Sigmoid colon (tissue), 6 donors: ENCODE measurements at regions not wholly inside any gene's neighbourhood (a gene's known extent, or its start where the extent isn't known, plus 50 kb on each side); places are given as distances from the start of the nearest gene placed in this dataset.

ENCODE experiments used
- DNase-seq: peaks from one replicate; pipeline ENCODE4 v3.0.0-alpha.2; 2019
- H3K27ac ChIP-seq, 4 donors: fragments of 200-600 bp; sonication (generic); one replicate each; pipeline ENCODE4 v1.5.1; 2016 to 2019; ENCODE audit warnings: mild to moderate bottlenecking in 1 of 4
- H3K27me3 ChIP-seq, 3 donors: fragments of 200-600 bp; sonication (generic); one replicate each; pipeline ENCODE4 v1.5.1; 2019; ENCODE audit warnings: mild to moderate bottlenecking in 1 of 3
- H3K36me3 ChIP-seq, 4 donors: fragments of 200-600 bp; sonication (generic); one replicate each; pipeline ENCODE4 v1.5.1; 2016 to 2019
- H3K4me1 ChIP-seq, 4 donors: fragments of 200-600 bp; sonication (generic); one replicate each; pipeline ENCODE4 v1.5.1; 2017 to 2019
- H3K4me3 ChIP-seq, 4 donors: fragments of 200-600 bp; sonication (generic); one replicate each; pipeline ENCODE4 v1.5.1; 2017 to 2019; ENCODE audit warnings: mild to moderate bottlenecking in 2 of 4, moderate library complexity in 1 of 4
- H3K9me3 ChIP-seq, 4 donors: fragments of 200-600 bp in 3 of 4; sonication (generic) in 3 of 4; one replicate each; pipeline versions ENCODE4 v1.5.1 to v1.6.1; 2013 to 2019
- CTCF ChIP-seq, 4 experiments: fragments of 450-650 bp in 3 of 4; fragments of 200-600 bp in 1 of 4; IDR thresholded peaks; one replicate each; pipeline ENCODE4 v1.5.1; 2016 to 2019; ENCODE audit warnings: antibody characterized with exemption in 4 of 4, mild to moderate bottlenecking in 3 of 4, moderate library complexity in 2 of 4
- EP300 ChIP-seq, 4 donors: sonication (generic); formaldehyde crosslinking; IDR thresholded peaks; one replicate each; pipeline ENCODE4 v1.6.1; 2017; ENCODE audit warnings: antibody characterized with exemption in 4 of 4
- POLR2A ChIP-seq, 2 donors: fragments of 450-650 bp; IDR thresholded peaks; one replicate each; pipeline ENCODE4 v1.6.1; 2016; ENCODE audit warnings: antibody characterized with exemption in 2 of 2, mild to moderate bottlenecking in 2 of 2, moderate library complexity in 2 of 2
- POLR2AphosphoS5 ChIP-seq, 4 donors: sonication (generic); formaldehyde crosslinking; IDR thresholded peaks; one replicate each; pipeline ENCODE4 v1.6.1; 2017; ENCODE audit warnings: antibody characterized with exemption in 4 of 4
- WGBS, 2 donors: extraction: QIAGEN DNeasy Blood & Tissue Kit; methylation state at CpG; one replicate each; pipeline ENCODE4 v1.1.7; 2013; 5-methylcytosine and 5-hydroxymethylcytosine counted together
- intact Hi-C: fragments of 100-400 bp; cut with DNase I; formaldehyde crosslinking; loops from one replicate; pipeline ENCODE4 v1.15.1; 2023
- donor health status: healthy with polysubstance abuse.
- donor health status: healthy.

GRCh38 chr18:66724664-66725356 is 120.9 kb upstream of the CDH19 start:
- no peaks in the 10 kb centered on the region for H3K27me3 ChIP-seq
- TF ChIP-seq POLR2A (IDR thresholded peaks at IDR 0.05) (no peak), POLR2AphosphoS5 (IDR thresholded peaks at IDR 0.05) (peak; percentile 24 to 47 (median 26)), CTCF (IDR thresholded peaks at IDR 0.05) (no peak), EP300 (IDR thresholded peaks at IDR 0.05) (peak in 1 of 4 donors; percentile 15)
- no peak for DNase-seq
- no peaks in the 10 kb centered on the region for H3K9me3 ChIP-seq
- intact Hi-C loops, result no loop called here
- no peak overlapping the region for H3K4me3 ChIP-seq
- H3K36me3 ChIP-seq, result no peaks in the 10 kb centered on the region
- H3K27ac ChIP-seq, result peak overlapping the region; percentile 12 to 47 (median 36)
- H3K4me1 ChIP-seq, result no peaks in the 10 kb centered on the region
- WGBS, 2 donors, result 15 to 53% methylated on average over 5 of the region's 5 CpGs

DNA sequence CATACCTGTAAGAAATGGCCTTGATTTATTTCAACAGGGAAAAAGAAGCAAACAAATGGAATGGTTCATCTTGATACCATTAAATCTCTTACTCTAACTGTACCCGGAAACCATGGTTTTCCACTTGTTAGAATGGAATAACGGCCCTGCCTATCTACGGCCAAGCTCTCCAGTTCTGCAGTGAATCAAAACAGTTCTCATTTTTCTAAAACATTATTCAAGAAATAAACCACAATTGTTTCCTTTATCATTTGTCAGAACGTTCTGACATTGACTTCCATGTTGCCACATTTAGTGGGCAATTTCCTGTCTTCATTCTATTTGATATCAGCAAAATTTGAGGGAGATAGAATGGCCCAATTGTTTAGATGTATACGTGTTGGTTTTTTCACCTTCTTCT is 118.8 kb upstream of the CDH19 start:
- peak overlapping the region in 2 of 4 donors; percentile 8 to 25 for H3K27ac ChIP-seq

DNA sequence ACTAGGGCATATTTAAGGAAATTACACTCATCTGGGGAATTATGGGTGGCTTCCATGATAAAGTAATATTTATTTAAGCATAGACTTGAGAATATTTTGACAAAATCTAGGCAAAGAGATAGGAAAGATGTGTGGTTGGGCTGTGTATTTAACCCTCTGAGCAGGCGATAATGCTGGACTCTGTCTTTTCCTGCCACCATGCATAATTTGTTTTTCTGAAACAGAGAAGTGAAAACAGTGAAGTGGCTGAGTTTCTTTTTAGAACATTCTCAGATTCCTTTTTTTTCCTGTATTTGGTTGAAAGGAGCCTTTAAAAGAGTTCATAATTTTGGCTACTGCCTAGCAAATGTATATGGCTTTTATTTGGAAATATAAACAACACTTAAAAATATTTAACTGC is 104.8 kb upstream of the CDH19 start:
- H3K4me1 ChIP-seq, result no peaks in the 10 kb centered on the region
- no peak overlapping the region for H3K4me3 ChIP-seq
- TF ChIP-seq EP300 (IDR thresholded peaks at IDR 0.05), result no peak
- TF ChIP-seq POLR2AphosphoS5 (IDR thresholded peaks at IDR 0.05), result no peak
- TF ChIP-seq POLR2A (IDR thresholded peaks at IDR 0.05), result no peak
- TF ChIP-seq CTCF (IDR thresholded peaks at IDR 0.05), result no peak
- no peaks in the 10 kb centered on the region for H3K27me3 ChIP-seq
- DNase-seq, result no peak
- no peaks in the 10 kb centered on the region for H3K36me3 ChIP-seq
- intact Hi-C loops, result no loop called here
- WGBS, 2 donors, result 80 to 85% methylated on average over 1 of the region's 1 CpG
- H3K9me3 ChIP-seq, result no peaks in the 10 kb centered on the region
- H3K27ac ChIP-seq, result no peak overlapping the region

More for the DNA sequence above, 118.8 kb upstream of the CDH19 start:
- intact Hi-C loops, result no loop called here
- 63 to 79% methylated on average over 5 of the region's 5 CpGs for whole genome bisulfite sequencing, 2 donors
- no peaks in the 10 kb centered on the region for H3K4me1 ChIP-seq
- no peaks in the 10 kb centered on the region for H3K27me3 ChIP-seq
- H3K4me3 ChIP-seq, result no peak overlapping the region
- TF ChIP-seq POLR2AphosphoS5 (IDR thresholded peaks at IDR 0.05), result no peak
- no peak for TF ChIP-seq EP300 (IDR thresholded peaks at IDR 0.05)
- TF ChIP-seq POLR2A (IDR thresholded peaks at IDR 0.05), result no peak
- no peak for TF ChIP-seq CTCF (IDR thresholded peaks at IDR 0.05)
- H3K36me3 ChIP-seq, result no peaks in the 10 kb centered on the region
- no peak for DNase-seq
- H3K9me3 ChIP-seq, result no peaks in the 10 kb centered on the region

GRCh38 chr18:66707473-66707872 is 103.6 kb upstream of the CDH19 start:
- Histone ChIP-seq H3K4me1 (no peaks in the 10 kb centered on the region), H3K4me3 (no peak overlapping the region), H3K27me3 (no peaks in the 10 kb centered on the region), H3K27ac (no peak overlapping the region), H3K9me3 (no peaks in the 10 kb centered on the region), H3K36me3 (no peaks in the 10 kb centered on the region)
- TF ChIP-seq POLR2A (IDR thresholded peaks at IDR 0.05) (no peak), EP300 (IDR thresholded peaks at IDR 0.05) (no peak), POLR2AphosphoS5 (IDR thresholded peaks at IDR 0.05) (no peak), CTCF (IDR thresholded peaks at IDR 0.05) (no peak)
- WGBS, 2 donors, result 89 to 90% methylated on average over 5 of the region's 5 CpGs
- intact Hi-C loops, result no loop called here
- no peak for DNase-seq

- no peak for DNase-seq
- no peaks in the 10 kb centered on the region for H3K36me3 ChIP-seq
- no peaks in the 10 kb centered on the region for H3K9me3 ChIP-seq
- H3K27me3 ChIP-seq, result no peaks in the 10 kb centered on the region
- no peak overlapping the region for H3K4me3 ChIP-seq
- intact Hi-C loops, result no loop called here
- no peaks in the 10 kb centered on the region for H3K4me1 ChIP-seq
- no peak overlapping the region for H3K27ac ChIP-seq
- TF ChIP-seq POLR2A (IDR thresholded peaks at IDR 0.05), result no peak
- no peak for TF ChIP-seq EP300 (IDR thresholded peaks at IDR 0.05)
- no peak for TF ChIP-seq POLR2AphosphoS5 (IDR thresholded peaks at IDR 0.05)
- TF ChIP-seq CTCF (IDR thresholded peaks at IDR 0.05), result no peak
These were observed 91.4 kb upstream of the CDH19 start for GRCh38 chr18:66695281-66695680.
